Endothelial cell of umbilical vein (primary cell): ENCODE measurements at regions not wholly inside any gene's neighbourhood (a gene's known extent, or its start where the extent isn't known, plus 50 kb on each side); places are given as distances from the start of the nearest gene placed in this dataset.

Source experiments
- BruUV-seq: library from RNA; stranded (reverse); fragments of 400-500 nt; replicated peaks from 2 replicates; lab custom pipeline; 2021; lab: Mats Ljungman, UMichigan
- CTCF ChIA-PET: fragments of 300-600, 350-600 bp; sonication (Branson Sonifier 250); formaldehyde crosslinking; loops from one replicate; lab custom pipeline; 2021; ENCODE audit warnings: antibody characterized with exemption, inconsistent platforms; lab: Charles Lee
- POLR2A ChIA-PET: fragments of 300-600, 350-600 bp; sonication (Branson Sonifier 250); formaldehyde crosslinking; loops from one replicate; lab custom pipeline; 2021; ENCODE audit warnings: antibody characterized with exemption, inconsistent platforms; lab: Charles Lee
- DNase-seq: peaks from one replicate; pipeline ENCODE4 v3.0.0-alpha.2; 2011; ENCODE audit warnings: low read depth, low spot score
- FAIRE-seq: peaks from 2 replicates; lab custom pipeline; 2011; peaks lifted over from hg19 to GRCh38; lab: Jason Lieb, UNC
- H2AFZ ChIP-seq: 2 replicates; pipeline ENCODE4 v1.6.0; 2012; ENCODE audit warnings: low read depth, low read length, control low read depth, inconsistent platforms
- H3K27ac ChIP-seq: 2 replicates; pipeline ENCODE4 v1.5.1; 2011; ENCODE audit warnings: low read depth, mild to moderate bottlenecking, control low read depth, low read length, moderate library complexity; ENCODE audit not compliant: insufficient read depth
- H3K27me3 ChIP-seq, 2 experiments: 2 replicates each; pipeline versions ENCODE4 v1.6.0 to v1.6.1; 2011; ENCODE audit warnings: low read length in 2 of 2, mixed read lengths in 1 of 2; ENCODE audit not compliant: control insufficient read depth in 2 of 2, insufficient read depth in 2 of 2
- H3K36me3 ChIP-seq, 2 experiments: 2 replicates in 1 of 2; 3 replicates in 1 of 2; pipeline ENCODE4 v1.5.1; 2011; ENCODE audit warnings: low read length in 2 of 2, mild to moderate bottlenecking in 1 of 2, moderate library complexity in 1 of 2; ENCODE audit not compliant: control insufficient read depth in 2 of 2, insufficient read depth in 2 of 2; ENCODE audit errors: extremely low read depth in 1 of 2
- H3K4me1 ChIP-seq: 3 replicates; pipeline ENCODE4 v1.5.1; 2011; ENCODE audit warnings: mild to moderate bottlenecking, low read length; ENCODE audit not compliant: control insufficient read depth, insufficient read depth; ENCODE audit errors: extremely low read depth
- H3K4me2 ChIP-seq: 2 replicates; pipeline ENCODE4 v1.6.1; 2011; ENCODE audit warnings: low read length, control low read depth, mixed read lengths; ENCODE audit not compliant: insufficient read depth
- H3K4me3 ChIP-seq, 3 experiments: fragments of 200-600 bp in 1 of 3; sonication (generic), shearing (Covaris generic) in 1 of 3; replicated peaks in 1 of 3; 2 replicates each; pipeline ENCODE4 v1.5.1; 2011 to 2016; ENCODE audit warnings: control low read depth in 3 of 3, low read length in 3 of 3, mild to moderate bottlenecking in 2 of 3, inconsistent platforms in 1 of 3, low read depth in 1 of 3, moderate library complexity in 1 of 3; ENCODE audit not compliant: insufficient read depth in 1 of 3
- H3K79me2 ChIP-seq: 2 replicates; pipeline ENCODE4 v1.6.0; 2012; ENCODE audit warnings: low read length, inconsistent platforms; ENCODE audit not compliant: control insufficient read depth, insufficient read depth
- H3K9ac ChIP-seq: replicated peaks from 2 replicates; pipeline ENCODE3; 2011; ENCODE audit warnings: low read length, control low read depth; ENCODE audit not compliant: insufficient read depth; ENCODE audit errors: extremely low read depth
- H3K9me1 ChIP-seq: replicated peaks from 3 replicates; pipeline ENCODE4 v1.6.0; 2011; ENCODE audit warnings: mild to moderate bottlenecking, low read length; ENCODE audit not compliant: control insufficient read depth, insufficient read depth; ENCODE audit errors: extremely low read depth
- H3K9me3 ChIP-seq: replicated peaks from 2 replicates; pipeline ENCODE4 v1.5.1; 2012; ENCODE audit warnings: low read length, inconsistent platforms; ENCODE audit not compliant: control insufficient read depth, insufficient read depth
- H4K20me1 ChIP-seq: replicated peaks from 2 replicates; pipeline ENCODE3; 2011; ENCODE audit warnings: mild to moderate bottlenecking, low read length; ENCODE audit not compliant: control insufficient read depth, insufficient read depth; ENCODE audit errors: extremely low read depth
- EZH2 ChIP-seq: IDR thresholded peaks from 2 replicates; pipeline ENCODE4 v1.6.1; 2012; ENCODE audit warnings: borderline replicate concordance, low read depth, mild to moderate bottlenecking, moderate library complexity, low read length, inconsistent platforms; ENCODE audit not compliant: severe bottlenecking
- FOS ChIP-seq: IDR thresholded peaks from 2 replicates; pipeline ENCODE4 v1.6.1; 2011; ENCODE audit warnings: mild to moderate bottlenecking, low read length, moderate library complexity, borderline replicate concordance; ENCODE audit not compliant: insufficient read depth
- GATA2 ChIP-seq: IDR thresholded peaks from 2 replicates; pipeline ENCODE4 v1.7.0; 2011; ENCODE audit warnings: low read depth, mild to moderate bottlenecking, moderate library complexity, mixed read lengths, low read length; ENCODE audit not compliant: insufficient read length, insufficient read depth
- JUN ChIP-seq: IDR thresholded peaks from 2 replicates; pipeline ENCODE4 v1.6.1; 2011; ENCODE audit warnings: borderline replicate concordance, low read depth; ENCODE audit not compliant: insufficient read length, insufficient read depth
- MYC ChIP-seq: IDR thresholded peaks from one replicate; pipeline ENCODE4 v1.6.1; 2011; ENCODE audit warnings: mild to moderate bottlenecking, low read depth, low read length
- POLR2A ChIP-seq: IDR thresholded peaks from 2 replicates; pipeline ENCODE4 v1.6.1; 2012; ENCODE audit warnings: low read depth, mild to moderate bottlenecking, control low read depth, low read length
- POLR2AphosphoS5 ChIP-seq: IDR thresholded peaks from 2 replicates; pipeline ENCODE4 v1.6.1; 2012; ENCODE audit warnings: low read depth, mild to moderate bottlenecking, control low read depth, low read length, moderate library complexity; ENCODE audit not compliant: insufficient read depth
- dilution Hi-C: fragments of 300-500 bp; cut with MboI; formaldehyde crosslinking; loops from one replicate; pipeline ENCODE4 v1.15.0; 2019; ENCODE audit warnings: low sequenced_read_pairs; ENCODE audit not compliant: extremely low pct_ligation_motif_present
- intact Hi-C: fragments of 100-400 bp; cut with micrococcal nuclease; formaldehyde crosslinking; loops from one replicate; pipeline ENCODE4 v1.10.0; 2022
- TF ChIP-seq, protein P1 (sequence below), 2 donors: IDR thresholded peaks; 1 replicate in 1 of 2; 2 replicates in 1 of 2; pipeline ENCODE4 v1.5.1; 2011; ENCODE audit warnings: low read length in 2 of 2, mild to moderate bottlenecking in 2 of 2, moderate library complexity in 2 of 2, control low read depth in 1 of 2, inconsistent platforms in 1 of 2, low read depth in 1 of 2; ENCODE audit not compliant: insufficient read depth in 1 of 2; ENCODE audit errors: extremely low read depth in 1 of 2
- TF ChIP-seq, protein P2 (sequence below): IDR thresholded peaks from 2 replicates; pipeline ENCODE4 v1.6.1; 2011; ENCODE audit not compliant: insufficient read depth, insufficient read length

DNA sequence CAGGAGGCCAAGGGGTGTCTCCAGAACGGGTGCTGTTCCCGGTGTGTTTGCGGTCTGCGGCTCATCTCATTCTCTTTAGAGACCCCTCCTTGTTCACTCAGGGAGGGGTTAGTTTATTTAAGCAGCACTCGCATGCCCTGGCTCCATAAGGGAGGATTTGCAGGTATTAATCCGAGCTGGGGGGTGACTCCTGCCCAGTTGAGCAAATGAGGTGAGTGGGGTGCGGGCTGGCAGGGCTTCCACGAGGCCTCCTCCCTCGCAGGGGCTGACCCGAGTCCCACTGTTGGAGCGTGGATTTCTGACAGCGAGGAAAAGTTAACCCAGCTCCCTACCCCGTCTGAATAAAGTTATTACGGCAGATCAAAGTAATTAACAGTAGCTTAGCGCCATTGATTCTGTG is 371.8 kb upstream of the SALL3 start:
- ChIA-PET CTCF (interaction anchor here (1.4 kb wide), 1 partner anchor 9 kb away, joined by 3 read pairs; no protein-coding TSS in a partner anchor), POLR2A (no interaction called here)
- Histone ChIP-seq H3K36me3 (no peaks in the 10 kb centered on the region), H3K4me3 (no peak overlapping the region), H3K4me2 (no peak overlapping the region), H4K20me1 (no peaks in the 10 kb centered on the region), H3K9me3 (peaks cover 4% of the 10 kb centered on the region), H3K9me1 (no peaks in the 10 kb centered on the region), H3K9ac (no peak overlapping the region), H3K4me1 (no peaks in the 10 kb centered on the region), H3K79me2 (no peaks in the 10 kb centered on the region), H3K27ac (no peak overlapping the region), H2AFZ (no peak overlapping the region), H3K27me3 (no peaks in the 10 kb centered on the region)
- intact Hi-C loops = no loop called here
- DNase-seq = no peak
- FAIRE-seq = no peak
- no TSS peak for BruUV-seq
- TF ChIP-seq, protein P1, sequence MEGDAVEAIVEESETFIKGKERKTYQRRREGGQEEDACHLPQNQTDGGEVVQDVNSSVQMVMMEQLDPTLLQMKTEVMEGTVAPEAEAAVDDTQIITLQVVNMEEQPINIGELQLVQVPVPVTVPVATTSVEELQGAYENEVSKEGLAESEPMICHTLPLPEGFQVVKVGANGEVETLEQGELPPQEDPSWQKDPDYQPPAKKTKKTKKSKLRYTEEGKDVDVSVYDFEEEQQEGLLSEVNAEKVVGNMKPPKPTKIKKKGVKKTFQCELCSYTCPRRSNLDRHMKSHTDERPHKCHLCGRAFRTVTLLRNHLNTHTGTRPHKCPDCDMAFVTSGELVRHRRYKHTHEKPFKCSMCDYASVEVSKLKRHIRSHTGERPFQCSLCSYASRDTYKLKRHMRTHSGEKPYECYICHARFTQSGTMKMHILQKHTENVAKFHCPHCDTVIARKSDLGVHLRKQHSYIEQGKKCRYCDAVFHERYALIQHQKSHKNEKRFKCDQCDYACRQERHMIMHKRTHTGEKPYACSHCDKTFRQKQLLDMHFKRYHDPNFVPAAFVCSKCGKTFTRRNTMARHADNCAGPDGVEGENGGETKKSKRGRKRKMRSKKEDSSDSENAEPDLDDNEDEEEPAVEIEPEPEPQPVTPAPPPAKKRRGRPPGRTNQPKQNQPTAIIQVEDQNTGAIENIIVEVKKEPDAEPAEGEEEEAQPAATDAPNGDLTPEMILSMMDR (IDR thresholded peaks at IDR 0.05; ENCODE audit: extremely low read depth in 1 of 2, insufficient read depth in 1 of 2, low read depth in 1 of 2, low read length in 2 of 2) = no peak
- TF ChIP-seq EZH2 (no peak), GATA2 (no peak), JUN (no peak), MYC (no peak), FOS (no peak), POLR2AphosphoS5 (no peak), POLR2A (no peak)
- TF ChIP-seq, protein P2, sequence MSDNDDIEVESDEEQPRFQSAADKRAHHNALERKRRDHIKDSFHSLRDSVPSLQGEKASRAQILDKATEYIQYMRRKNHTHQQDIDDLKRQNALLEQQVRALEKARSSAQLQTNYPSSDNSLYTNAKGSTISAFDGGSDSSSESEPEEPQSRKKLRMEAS = no peak
- dilution Hi-C loops = no loop called here
